ENCODE measurements at regions not wholly inside any gene's neighbourhood (a gene's known extent, or its start where the extent isn't known, plus 50 kb on each side); places are given as distances from the start of the nearest gene placed in this dataset.

DNA sequence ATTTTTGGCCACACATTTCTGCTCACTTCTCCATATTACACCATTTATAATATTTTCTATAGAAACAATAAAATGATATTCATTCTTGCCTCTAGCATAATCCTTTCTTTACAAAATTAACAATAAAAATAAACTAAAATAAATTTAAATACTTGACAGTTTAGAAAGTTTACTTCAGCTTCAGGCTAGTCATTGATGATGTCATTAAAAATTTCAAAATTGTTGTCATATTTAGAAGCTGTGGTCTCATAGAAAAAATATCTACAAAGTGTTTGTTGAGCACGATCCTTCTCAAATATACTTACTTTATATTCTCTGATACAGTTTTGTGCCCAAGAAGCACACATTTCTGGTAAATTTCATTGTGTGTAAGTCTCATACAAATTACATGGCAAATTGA lies 717.4 kb upstream of the CITED2 start:
- ChIA-PET CTCF (interaction anchor here (1.0 kb wide), 1 partner anchor 11 kb away, joined by 4 read pairs; no protein-coding TSS in a partner anchor), POLR2A (no interaction called here)
- no peak for DNase-seq (ENCODE audit: extremely low spot score)
- TF ChIP-seq CTCF (IDR thresholded peaks at IDR 0.05; ENCODE audit: control extremely low read depth, extremely low read depth, low read depth, missing control alignments): no peak

- TF ChIP-seq CTCF (IDR thresholded peaks at IDR 0.05; ENCODE audit: control extremely low read depth, extremely low read depth, low read depth, missing control alignments): no peak
- no peak for DNase-seq (ENCODE audit: extremely low spot score)
- ChIA-PET POLR2A (no interaction called here), CTCF (interaction anchor here (1.0 kb wide), 1 partner anchor 40 kb away, joined by 3 read pairs; no protein-coding TSS in a partner anchor)
Measured at GRCh38 chr6:140090871-140091270, 716.4 kb upstream of the CITED2 start.

- ChIA-PET POLR2A (no interaction called here), CTCF (no interaction called here)
- no peak for TF ChIP-seq CTCF (IDR thresholded peaks at IDR 0.05; ENCODE audit: control extremely low read depth, extremely low read depth, low read depth, missing control alignments)
- no peak for DNase-seq (ENCODE audit: extremely low spot score)
Measured at GRCh38 chr6:140083375-140083774, 708.9 kb upstream of the CITED2 start.

DNA sequence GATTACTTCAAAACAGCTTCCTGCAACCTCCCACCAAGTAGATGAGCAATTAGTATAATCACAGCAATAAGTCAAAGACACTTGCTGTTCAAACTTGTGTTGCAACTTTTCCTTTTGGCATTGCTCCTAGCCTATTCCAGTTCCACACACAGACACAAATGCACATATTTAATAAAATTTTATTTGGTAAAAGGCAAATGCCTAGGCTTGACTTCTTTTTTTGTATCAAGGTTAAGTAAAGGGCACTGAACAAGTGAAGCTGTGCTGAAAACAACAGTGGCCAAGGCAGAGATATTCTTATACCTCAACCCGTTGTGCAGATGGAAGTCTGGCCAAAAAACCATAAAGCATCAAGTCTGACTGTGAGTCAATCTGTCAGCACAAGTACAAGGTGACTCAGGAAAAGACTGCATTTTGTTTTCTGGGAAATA lies 708.4 kb upstream of the CITED2 start:
- no peak for TF ChIP-seq CTCF (IDR thresholded peaks at IDR 0.05; ENCODE audit: control extremely low read depth, extremely low read depth, low read depth, missing control alignments)
- ChIA-PET CTCF (interaction anchor here (1.0 kb wide), 1 partner anchor 10 kb away, joined by 3 read pairs; no protein-coding TSS in a partner anchor), POLR2A (no interaction called here)
- no peak for DNase-seq (ENCODE audit: extremely low spot score)

DNA sequence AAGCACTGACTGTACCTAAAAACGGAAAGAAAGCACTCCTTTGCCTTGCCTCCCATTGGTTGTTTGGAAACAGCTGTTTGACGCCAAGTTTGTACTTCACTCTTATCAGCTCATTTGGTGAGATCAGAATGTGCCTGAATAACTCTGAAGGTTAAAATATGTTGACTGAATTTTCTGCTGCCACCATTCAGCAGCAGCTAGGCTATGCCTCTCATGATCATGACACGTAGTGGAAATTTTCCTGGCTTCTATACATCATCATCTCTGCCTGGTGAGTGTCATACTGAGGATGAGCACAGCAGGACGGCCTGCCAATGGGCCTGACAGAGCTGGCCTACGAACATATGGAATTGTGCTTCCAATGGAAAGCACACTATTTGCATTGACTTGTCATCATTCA lies 704.9 kb upstream of the CITED2 start:
- POLR2A ChIA-PET: no interaction called here
- TF ChIP-seq CTCF (IDR thresholded peaks at IDR 0.05; ENCODE audit: control extremely low read depth, extremely low read depth, low read depth, missing control alignments): no peak
- DNase-seq (ENCODE audit: extremely low spot score): no peak
- CTCF ChIA-PET: interaction anchor here (0.8 to 1.2 kb wide), 2 partner anchors 41 to 43 kb away, joined by 3 read pairs; no protein-coding TSS in a partner anchor

DNA sequence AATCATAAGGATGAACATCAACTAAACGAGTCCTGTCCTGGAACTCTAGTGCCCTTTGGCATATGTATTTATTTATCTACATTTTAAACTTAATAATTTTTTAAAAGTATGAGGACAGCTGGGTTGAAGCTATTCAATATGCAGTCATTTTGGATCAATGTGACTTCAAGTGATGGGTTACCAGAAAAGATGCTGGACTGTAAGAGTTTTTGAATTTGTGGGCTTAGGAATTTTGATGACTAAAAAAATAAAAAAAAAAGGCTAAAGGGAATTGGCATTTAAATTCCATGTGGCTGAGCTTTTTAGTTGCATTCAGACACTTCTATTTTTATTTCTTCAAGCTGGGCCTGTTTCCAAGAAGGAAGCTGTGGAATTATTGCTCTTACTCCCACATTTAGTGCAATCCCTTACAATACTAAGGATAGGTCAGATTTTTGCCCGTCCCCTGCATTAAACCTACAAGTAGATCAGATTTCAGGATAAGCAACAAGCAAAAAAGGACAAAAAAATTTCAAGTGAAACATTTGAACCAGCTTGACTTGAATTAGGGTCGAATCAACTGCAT lies 704.2 kb upstream of the CITED2 start:
- DNase-seq (ENCODE audit: extremely low spot score): no peak
- ChIA-PET CTCF (interaction anchor here (0.8 to 1.2 kb wide), 2 partner anchors 40 to 42 kb away, joined by 3 read pairs; no protein-coding TSS in a partner anchor), POLR2A (no interaction called here)
- TF ChIP-seq CTCF (IDR thresholded peaks at IDR 0.05; ENCODE audit: control extremely low read depth, extremely low read depth, low read depth, missing control alignments): no peak
